GM12872 (cell line): ENCODE measurements at regions not wholly inside any gene's neighbourhood (a gene's known extent, or its start where the extent isn't known, plus 50 kb on each side); places are given as distances from the start of the nearest gene placed in this dataset.

Experiments
- TF ChIP-seq, protein P1 (sequence below): IDR thresholded peaks from 3 replicates; pipeline ENCODE4 v1.5.1; 2011; ENCODE audit warnings: low read depth, mild to moderate bottlenecking, low read length, moderate library complexity; ENCODE audit not compliant: insufficient read depth

- TF ChIP-seq, protein P1, sequence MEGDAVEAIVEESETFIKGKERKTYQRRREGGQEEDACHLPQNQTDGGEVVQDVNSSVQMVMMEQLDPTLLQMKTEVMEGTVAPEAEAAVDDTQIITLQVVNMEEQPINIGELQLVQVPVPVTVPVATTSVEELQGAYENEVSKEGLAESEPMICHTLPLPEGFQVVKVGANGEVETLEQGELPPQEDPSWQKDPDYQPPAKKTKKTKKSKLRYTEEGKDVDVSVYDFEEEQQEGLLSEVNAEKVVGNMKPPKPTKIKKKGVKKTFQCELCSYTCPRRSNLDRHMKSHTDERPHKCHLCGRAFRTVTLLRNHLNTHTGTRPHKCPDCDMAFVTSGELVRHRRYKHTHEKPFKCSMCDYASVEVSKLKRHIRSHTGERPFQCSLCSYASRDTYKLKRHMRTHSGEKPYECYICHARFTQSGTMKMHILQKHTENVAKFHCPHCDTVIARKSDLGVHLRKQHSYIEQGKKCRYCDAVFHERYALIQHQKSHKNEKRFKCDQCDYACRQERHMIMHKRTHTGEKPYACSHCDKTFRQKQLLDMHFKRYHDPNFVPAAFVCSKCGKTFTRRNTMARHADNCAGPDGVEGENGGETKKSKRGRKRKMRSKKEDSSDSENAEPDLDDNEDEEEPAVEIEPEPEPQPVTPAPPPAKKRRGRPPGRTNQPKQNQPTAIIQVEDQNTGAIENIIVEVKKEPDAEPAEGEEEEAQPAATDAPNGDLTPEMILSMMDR, result peak; percentile 81
Measured at GRCh38 chr7:42745357-42746059, 166.4 kb downstream of the C7orf25 start.

- TF ChIP-seq, protein P1, result no peak
Measured at GRCh38 chr7:42744746-42745145, 167.1 kb downstream of the C7orf25 start.

GRCh38 chr7:42743077-42743858 lies 168.6 kb downstream of the C7orf25 start:
- TF ChIP-seq, protein P1, result no peak

- TF ChIP-seq, protein P1, result no peak
Measured at GRCh38 chr7:42742318-42742717, 169.6 kb downstream of the C7orf25 start.

DNA sequence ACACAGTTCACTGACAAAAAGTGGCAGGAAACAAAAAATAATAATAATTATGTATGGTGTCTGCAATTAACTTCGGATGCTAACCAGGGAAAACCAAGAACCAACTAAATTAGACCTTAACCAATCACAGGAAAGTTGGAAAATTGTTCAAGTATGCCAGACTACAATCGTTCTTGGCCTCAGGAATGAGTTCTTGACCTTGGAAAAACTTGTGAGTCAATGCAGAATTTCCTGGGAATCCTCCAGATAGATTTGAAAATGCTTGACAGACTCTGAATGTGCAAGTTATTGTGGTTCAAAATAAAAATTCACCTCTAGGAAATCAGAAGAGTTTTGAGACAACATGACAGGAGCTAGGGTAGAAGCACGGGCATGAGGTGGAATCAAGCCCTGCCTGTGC lies 171.5 kb downstream of the C7orf25 start:
- TF ChIP-seq, protein P1, result no peak

DNA sequence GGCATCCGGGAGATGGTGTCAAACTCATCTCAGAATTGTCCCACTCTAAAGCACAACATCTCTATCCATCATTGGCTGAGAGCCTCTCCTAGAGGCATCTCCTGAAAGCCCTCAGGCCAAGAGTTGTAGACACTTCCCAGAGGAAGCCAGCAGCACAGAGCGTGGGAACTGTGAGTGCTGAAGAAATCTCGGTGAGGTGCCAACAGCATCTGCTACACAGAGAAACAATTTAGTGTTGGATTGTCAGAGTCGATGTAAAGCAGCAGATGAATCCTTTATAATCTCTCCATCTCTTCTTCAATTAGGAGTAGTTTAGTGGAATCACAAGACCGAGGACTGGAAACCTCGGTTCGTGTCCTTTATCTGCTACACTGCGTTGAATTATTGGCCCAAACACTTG lies 172.2 kb downstream of the C7orf25 start:
- TF ChIP-seq, protein P1, result no peak

DNA sequence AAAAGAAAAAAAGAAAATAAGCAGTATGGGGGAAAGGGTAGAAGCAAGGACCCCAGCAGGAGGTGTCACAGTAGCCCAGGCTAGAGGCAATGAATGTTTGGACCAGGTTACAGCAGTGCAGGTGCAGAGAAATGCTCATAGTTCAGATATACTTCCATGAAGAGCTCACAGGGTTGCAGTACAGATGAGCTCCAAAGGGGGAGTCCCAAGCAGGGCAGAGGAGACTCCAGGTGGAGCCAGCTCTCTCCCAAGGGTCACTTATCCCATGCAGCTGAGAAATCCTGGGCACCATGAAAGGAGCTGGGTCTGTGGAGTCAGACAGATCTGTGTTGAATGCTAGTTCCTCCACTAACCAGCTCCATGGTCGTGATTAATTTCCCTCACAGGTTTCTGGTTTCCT lies 174.9 kb downstream of the C7orf25 start:
- TF ChIP-seq, protein P1, result no peak
